SU-DHL-6 (cell line): ENCODE measurements at regions not wholly inside any gene's neighbourhood (a gene's known extent, or its start where the extent isn't known, plus 50 kb on each side); places are given as distances from the start of the nearest gene placed in this dataset.

Experiments
- EZH2phosphoT487 ChIP-seq: fragments of 200-600 bp; sonication (generic), shearing (Covaris generic); conservative IDR thresholded peaks from 2 replicates; pipeline ENCODE4 v1.6.1; 2018; ENCODE audit warnings: mild to moderate bottlenecking, antibody characterized with exemption, low read length, moderate library complexity, mixed read lengths
- TF ChIP-seq, protein P1 (sequence below): fragments of 200-600 bp; sonication (generic); IDR thresholded peaks from one replicate; pipeline ENCODE4 v1.5.1; 2017; ENCODE audit warnings: antibody characterized with exemption, mild to moderate bottlenecking, low read length, moderate library complexity; ENCODE audit not compliant: insufficient read depth, poor library complexity, severe bottlenecking

DNA sequence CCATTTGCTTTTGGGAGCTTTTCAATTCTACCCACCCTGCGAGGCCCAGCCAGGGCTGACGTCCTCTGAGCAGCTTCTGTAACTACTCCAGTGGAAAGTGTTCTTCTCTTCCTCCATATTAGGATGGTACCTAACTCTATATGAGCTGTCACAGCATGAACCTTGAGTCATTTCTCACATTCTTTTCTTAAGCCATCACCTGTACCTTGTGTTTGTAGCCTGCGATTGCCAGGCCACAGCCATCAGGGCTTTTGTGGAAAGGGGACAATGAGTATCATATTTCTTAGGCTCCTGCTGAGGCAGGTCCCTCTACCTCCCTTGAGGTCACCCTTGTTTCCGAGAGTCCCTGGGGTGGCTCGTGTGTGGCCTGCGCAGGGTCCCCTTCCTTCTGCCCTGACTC, 144.5 kb upstream of the DLX2 start:
- TF ChIP-seq, protein P1, sequence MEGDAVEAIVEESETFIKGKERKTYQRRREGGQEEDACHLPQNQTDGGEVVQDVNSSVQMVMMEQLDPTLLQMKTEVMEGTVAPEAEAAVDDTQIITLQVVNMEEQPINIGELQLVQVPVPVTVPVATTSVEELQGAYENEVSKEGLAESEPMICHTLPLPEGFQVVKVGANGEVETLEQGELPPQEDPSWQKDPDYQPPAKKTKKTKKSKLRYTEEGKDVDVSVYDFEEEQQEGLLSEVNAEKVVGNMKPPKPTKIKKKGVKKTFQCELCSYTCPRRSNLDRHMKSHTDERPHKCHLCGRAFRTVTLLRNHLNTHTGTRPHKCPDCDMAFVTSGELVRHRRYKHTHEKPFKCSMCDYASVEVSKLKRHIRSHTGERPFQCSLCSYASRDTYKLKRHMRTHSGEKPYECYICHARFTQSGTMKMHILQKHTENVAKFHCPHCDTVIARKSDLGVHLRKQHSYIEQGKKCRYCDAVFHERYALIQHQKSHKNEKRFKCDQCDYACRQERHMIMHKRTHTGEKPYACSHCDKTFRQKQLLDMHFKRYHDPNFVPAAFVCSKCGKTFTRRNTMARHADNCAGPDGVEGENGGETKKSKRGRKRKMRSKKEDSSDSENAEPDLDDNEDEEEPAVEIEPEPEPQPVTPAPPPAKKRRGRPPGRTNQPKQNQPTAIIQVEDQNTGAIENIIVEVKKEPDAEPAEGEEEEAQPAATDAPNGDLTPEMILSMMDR = no peak
- TF ChIP-seq EZH2phosphoT487 = no peak
